HG02840 (cell line): ENCODE measurements at regions not wholly inside any gene's neighbourhood (a gene's known extent, or its start where the extent isn't known, plus 50 kb on each side); places are given as distances from the start of the nearest gene placed in this dataset.

Experiments
- ATAC-seq: cut with Tn5 transposase; IDR thresholded peaks from one replicate; pipeline ENCODE4 v1.9.1; 2021; ENCODE audit warnings: mild to moderate bottlenecking, moderate library complexity, moderate number of reproducible peaks; ENCODE audit not compliant: unreplicated experiment, low FRiP score

DNA sequence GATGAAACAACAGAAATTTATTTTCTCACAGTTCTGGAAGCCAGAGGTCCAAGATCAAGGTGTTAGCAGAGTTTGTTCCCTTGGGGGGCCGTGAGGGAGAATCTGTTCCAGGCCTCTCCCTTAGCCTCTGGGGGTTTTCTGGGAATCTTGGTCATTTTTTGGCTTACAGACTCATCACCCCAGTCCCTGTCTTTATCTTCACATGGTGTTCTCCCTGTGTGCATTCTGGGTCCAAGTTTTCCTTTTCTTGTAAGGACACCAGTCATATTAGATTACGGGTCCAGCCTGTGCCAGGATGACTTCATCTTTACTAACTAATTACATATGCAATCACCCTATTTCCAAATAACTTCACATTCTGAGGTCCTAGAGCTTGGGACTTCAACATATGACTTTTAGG, 292.5 kb upstream of the TRIB2 start:
- ATAC-seq, result no peak

- ATAC-seq, result no peak
These were observed 291.9 kb upstream of the TRIB2 start for GRCh38 chr2:12424809-12425208.

- no peak for ATAC-seq
These were observed 288.4 kb upstream of the TRIB2 start for GRCh38 chr2:12428324-12428723.

- no peak for ATAC-seq
These were observed 287.9 kb upstream of the TRIB2 start for GRCh38 chr2:12428786-12429185.

- no peak for ATAC-seq
These were observed 286.8 kb upstream of the TRIB2 start for GRCh38 chr2:12429779-12430406.

DNA sequence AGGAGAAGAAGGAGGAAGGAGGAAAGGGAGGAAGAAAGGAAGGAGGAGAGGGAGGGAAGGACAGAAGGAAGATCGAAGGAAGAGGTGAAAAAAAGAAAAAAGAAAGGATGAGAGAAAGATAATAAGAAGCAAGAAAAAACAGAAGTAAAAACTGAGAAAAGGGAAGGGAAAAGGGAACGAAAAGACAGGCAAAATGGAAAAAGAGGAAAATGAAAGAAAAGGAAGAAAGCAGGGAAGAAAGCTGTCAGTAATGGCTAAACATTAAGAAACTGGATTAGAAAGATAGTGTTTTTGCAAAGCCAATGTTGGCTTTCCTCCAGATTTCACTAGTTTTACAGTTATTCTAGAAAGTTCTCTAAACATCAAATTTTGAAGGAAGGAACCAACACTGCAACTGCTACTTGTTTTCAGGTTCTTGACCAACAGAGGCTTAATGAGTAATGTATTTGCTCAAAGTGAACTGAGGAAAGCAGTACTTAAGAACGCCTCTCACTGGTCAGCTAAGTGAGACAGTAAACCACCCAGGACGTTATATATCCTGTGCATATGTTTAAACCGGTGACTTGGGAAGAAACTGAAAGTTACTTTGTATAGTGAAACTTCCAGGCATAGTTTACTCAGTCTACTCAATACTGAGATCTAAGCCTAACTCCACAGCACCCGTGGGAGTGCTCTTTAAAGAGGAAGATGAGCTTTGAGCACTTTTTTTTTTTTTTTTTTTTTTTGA, 286.2 kb upstream of the TRIB2 start:
- ATAC-seq, result peak; percentile 99

DNA sequence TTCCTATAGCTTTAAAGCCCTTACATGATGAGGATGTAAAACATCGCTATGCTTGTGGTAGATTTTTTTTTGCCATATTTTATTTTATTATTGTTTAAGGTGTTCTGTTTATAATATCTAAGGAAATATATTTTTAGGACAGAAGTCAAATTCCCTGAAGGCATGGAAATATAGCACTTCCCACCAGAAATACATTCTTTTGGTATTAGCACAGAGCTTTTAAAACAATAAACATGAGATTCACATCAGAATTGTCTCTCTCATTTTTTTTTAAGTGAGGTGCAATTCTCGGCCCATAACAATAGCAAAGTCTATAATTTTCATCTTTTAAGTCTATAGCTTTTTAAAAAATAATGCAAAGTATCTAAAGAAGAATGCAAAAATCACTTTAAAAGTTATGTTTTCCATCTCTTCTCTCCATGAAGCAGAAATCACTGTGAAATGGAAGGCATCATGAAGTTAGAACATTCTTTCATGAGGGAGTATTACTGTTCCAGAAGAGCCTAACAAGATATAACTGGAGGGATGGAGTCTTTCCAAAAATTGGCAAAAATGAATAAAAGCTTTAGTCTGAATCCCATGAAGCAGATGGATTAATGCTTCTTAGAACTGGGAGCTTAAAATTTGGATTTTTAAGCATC, 283.6 kb upstream of the TRIB2 start:
- no peak for ATAC-seq

DNA sequence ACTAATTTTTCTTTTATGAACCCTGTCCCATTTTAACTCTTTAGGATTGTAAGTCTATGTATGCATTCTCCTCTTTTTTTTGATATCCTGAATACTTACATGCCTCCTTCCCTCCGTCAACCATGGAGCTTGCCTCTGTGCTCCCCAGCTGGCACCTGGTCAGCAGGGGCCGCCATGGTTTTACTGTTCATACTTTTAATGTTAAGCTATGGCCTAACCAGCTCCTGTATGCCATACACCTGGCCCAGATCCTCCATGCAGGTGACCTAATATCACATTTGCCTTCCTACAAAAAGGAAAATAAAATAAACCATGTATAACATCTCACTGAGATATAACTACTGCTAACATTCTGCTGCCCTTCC, 283.1 kb upstream of the TRIB2 start:
- ATAC-seq, result no peak

- ATAC-seq, result no peak
These were observed 282.1 kb upstream of the TRIB2 start for GRCh38 chr2:12434630-12435098.

- ATAC-seq, result no peak
These were observed 281.1 kb upstream of the TRIB2 start for GRCh38 chr2:12435430-12436222.

- ATAC-seq, result no peak
These were observed 280.3 kb upstream of the TRIB2 start for GRCh38 chr2:12436483-12436882.

DNA sequence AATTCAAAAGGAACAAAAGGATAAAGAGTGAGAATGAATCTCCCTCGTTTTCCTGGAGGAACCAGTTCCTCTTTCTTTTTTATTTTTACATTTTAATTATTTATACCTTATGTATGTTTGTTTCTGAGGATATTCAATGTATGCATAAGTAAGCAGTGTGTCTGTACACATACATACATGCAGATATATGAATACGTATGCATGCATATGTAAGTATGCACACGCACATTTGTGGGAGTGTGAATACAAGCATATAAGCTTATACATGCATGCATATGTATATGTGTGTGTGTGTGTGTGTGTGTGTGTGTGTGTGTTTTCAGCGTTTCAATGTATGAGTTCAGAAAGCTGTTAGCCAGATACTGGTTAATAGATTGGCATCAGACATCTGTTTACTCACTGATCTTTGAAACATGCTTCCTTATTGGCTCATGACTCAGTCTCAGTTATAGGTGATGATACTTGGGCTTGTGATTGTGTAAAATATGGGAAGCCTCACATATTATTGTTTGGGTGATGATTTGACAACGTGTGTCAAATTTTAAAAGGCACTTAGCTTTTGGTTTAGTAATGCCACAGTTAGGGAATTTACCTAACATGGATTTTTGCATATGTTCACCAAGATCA, 279.7 kb upstream of the TRIB2 start:
- no peak for ATAC-seq

DNA sequence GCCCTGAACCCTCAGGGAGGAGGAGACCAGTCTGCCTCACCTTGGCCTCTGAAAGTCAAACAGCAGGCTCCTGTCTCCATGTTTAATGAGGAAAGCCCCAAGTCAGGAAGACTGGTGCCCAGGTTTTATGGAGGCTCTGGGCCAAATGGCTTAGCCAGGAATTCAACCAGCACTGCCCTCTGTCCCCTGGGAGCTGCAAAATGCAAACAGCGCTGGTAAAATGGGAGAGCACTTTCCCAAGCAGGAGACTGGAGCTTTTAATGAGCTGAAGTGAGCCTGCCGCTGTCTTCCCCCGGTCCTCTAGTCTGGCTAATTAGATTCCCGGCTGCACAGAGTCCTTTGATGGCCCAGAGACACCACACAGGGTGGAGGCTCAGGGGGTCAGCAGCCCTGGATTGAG, 276.0 kb upstream of the TRIB2 start:
- no peak for ATAC-seq

DNA sequence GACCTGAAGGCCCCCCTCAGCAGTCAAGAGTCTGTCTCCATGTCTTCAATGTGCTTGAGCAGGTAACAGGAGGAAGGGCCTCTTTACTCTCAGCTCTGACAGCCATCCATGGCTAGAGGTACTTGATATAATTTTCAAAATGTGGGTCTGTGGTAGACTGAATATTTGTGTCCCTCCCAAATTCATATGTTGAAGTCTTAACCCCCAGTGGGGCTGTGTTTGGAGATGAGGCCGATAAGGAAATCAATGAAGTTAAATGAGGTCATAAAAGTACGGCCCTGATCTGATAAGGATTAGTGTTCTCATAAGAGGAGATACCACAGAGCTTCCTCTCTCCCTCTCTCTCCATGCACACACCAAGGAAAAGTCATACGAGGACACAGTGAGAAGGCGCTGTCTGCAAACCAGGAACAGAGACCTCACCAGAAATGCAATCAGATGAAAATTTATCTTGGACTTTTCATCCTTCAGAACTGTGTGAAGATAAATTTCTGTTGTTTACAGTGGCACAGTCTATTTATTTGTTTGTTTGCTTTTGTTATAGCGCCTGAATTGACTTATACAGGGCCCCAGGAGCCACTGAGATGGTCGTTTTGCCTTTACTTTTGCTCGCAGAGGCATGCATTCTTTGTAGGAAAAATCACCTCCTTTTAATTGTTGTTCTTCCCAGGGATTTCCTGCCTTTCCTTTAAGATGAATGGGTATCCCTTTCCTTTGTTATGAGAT, 274.8 kb upstream of the TRIB2 start:
- no peak for ATAC-seq

- no peak for ATAC-seq
These were observed 274.3 kb upstream of the TRIB2 start for GRCh38 chr2:12442476-12442847.

DNA sequence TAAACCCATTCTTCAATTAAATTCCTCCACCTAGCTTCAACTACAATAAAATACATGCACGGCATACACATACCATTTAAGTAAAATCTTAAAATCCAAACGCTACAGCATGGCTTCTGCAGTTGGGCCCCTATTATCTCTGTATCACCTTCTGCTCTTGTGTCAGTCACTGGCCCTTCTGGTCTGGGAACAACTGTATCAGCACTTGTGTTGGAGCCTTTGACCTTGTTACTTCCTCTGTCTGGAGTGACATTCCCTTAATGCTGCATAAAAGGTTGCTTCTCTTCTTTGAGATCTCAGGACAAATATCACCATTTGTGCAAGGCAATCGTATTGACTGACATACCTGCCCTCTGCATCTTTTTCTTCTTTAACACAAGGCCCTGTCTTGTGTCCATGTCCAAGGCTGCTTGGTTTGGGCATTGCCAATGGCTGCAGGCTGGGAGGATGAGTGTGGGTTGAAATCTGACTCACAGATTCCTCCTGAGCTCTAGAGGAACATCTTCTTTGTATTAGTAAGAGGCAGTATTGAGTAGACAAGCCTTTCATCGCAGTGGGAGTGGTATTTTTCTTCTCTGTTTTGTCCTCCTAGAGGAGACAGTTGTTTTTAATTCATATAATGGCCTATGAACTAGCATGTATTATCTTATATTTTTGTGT, 267.8 kb upstream of the TRIB2 start:
- ATAC-seq, result no peak

DNA sequence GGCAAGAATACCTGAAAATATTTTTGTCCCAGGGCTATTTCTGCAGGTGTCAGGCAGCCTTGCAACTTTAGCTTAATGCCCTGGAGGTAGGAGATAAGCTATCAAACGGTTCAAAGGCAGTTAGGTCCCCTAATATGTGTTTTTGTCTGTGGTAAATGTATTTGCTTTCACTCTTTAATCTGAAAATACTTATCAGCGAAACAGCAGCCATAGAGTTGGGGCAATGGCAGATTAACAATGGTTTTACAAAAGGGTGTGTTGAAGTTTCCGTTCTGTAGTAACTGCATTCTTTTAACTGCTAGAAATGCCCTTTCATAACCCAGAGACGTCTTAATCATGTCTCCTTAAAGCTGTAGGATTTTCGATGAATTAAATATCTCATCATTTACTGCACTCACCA, 265.0 kb upstream of the TRIB2 start:
- no peak for ATAC-seq

GRCh38 chr2:12452185-12452584, 264.6 kb upstream of the TRIB2 start:
- no peak for ATAC-seq

- ATAC-seq, result no peak
These were observed 263.0 kb upstream of the TRIB2 start for GRCh38 chr2:12453731-12454130.
